ENCODE measurements at regions not wholly inside any gene's neighbourhood (a gene's known extent, or its start where the extent isn't known, plus 50 kb on each side); places are given as distances from the start of the nearest gene placed in this dataset.

- TF ChIP-seq, protein P1, sequence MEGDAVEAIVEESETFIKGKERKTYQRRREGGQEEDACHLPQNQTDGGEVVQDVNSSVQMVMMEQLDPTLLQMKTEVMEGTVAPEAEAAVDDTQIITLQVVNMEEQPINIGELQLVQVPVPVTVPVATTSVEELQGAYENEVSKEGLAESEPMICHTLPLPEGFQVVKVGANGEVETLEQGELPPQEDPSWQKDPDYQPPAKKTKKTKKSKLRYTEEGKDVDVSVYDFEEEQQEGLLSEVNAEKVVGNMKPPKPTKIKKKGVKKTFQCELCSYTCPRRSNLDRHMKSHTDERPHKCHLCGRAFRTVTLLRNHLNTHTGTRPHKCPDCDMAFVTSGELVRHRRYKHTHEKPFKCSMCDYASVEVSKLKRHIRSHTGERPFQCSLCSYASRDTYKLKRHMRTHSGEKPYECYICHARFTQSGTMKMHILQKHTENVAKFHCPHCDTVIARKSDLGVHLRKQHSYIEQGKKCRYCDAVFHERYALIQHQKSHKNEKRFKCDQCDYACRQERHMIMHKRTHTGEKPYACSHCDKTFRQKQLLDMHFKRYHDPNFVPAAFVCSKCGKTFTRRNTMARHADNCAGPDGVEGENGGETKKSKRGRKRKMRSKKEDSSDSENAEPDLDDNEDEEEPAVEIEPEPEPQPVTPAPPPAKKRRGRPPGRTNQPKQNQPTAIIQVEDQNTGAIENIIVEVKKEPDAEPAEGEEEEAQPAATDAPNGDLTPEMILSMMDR (IDR thresholded peaks at IDR 0.05) = no peak
- TF ChIP-seq POLR2AphosphoS5 (IDR thresholded peaks at IDR 0.05; ENCODE audit: insufficient read depth in 1 of 2, low read depth in 1 of 2) = no peak
- TF ChIP-seq POLR2A (IDR thresholded peaks at IDR 0.05) = no peak
These were observed 156.2 kb upstream of the KCNJ6 start for GRCh38 chr21:38072489-38072888.
